Neutrophil (primary cell): ENCODE measurements at regions not wholly inside any gene's neighbourhood (a gene's known extent, or its start where the extent isn't known, plus 50 kb on each side); places are given as distances from the start of the nearest gene placed in this dataset.

Source experiments
- H3K27ac ChIP-seq: fragments of 200-600 bp; sonication (generic); 2 replicates; pipeline ENCODE4 v1.5.1; 2016; ENCODE audit warnings: mild to moderate bottlenecking, moderate library complexity
- H3K27me3 ChIP-seq: fragments of 200-600 bp; sonication (generic); 2 replicates; pipeline ENCODE4 v1.6.0; 2016; ENCODE audit warnings: mild to moderate bottlenecking
- H3K36me3 ChIP-seq: fragments of 200-600 bp; sonication (generic); 2 replicates; pipeline ENCODE4 v1.5.1; 2017
- H3K4me1 ChIP-seq, 2 experiments: fragments of 200-600 bp in 1 of 2; sonication (generic) in 1 of 2; 1 replicate in 1 of 2; 2 replicates in 1 of 2; pipeline versions ENCODE4 v1.5.1 to v1.6.1; 2013 to 2016; ENCODE audit warnings: low read depth in 1 of 2, low read length in 1 of 2, mild to moderate bottlenecking in 1 of 2, moderate library complexity in 1 of 2; ENCODE audit not compliant: control insufficient read depth in 1 of 2, insufficient read depth in 1 of 2
- H3K4me3 ChIP-seq, 2 experiments: fragments of 200-600 bp in 1 of 2; sonication (generic) in 1 of 2; 1 replicate in 1 of 2; 2 replicates in 1 of 2; pipeline ENCODE4 v1.5.1; 2013 to 2016; ENCODE audit warnings: low read depth in 1 of 2, low read length in 1 of 2, mild to moderate bottlenecking in 1 of 2, moderate library complexity in 1 of 2
- H3K9me3 ChIP-seq: fragments of 200-600 bp; sonication (generic); 2 replicates; pipeline ENCODE4 v1.5.1; 2016
- TF ChIP-seq, protein P1 (sequence below): fragments of 200-600 bp; sonication (generic); IDR thresholded peaks from 2 replicates; pipeline ENCODE4 v1.5.1; 2016; ENCODE audit warnings: antibody characterized with exemption

- TF ChIP-seq, protein P1, sequence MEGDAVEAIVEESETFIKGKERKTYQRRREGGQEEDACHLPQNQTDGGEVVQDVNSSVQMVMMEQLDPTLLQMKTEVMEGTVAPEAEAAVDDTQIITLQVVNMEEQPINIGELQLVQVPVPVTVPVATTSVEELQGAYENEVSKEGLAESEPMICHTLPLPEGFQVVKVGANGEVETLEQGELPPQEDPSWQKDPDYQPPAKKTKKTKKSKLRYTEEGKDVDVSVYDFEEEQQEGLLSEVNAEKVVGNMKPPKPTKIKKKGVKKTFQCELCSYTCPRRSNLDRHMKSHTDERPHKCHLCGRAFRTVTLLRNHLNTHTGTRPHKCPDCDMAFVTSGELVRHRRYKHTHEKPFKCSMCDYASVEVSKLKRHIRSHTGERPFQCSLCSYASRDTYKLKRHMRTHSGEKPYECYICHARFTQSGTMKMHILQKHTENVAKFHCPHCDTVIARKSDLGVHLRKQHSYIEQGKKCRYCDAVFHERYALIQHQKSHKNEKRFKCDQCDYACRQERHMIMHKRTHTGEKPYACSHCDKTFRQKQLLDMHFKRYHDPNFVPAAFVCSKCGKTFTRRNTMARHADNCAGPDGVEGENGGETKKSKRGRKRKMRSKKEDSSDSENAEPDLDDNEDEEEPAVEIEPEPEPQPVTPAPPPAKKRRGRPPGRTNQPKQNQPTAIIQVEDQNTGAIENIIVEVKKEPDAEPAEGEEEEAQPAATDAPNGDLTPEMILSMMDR = no peak
- no peaks in the 10 kb centered on the region for H3K9me3 ChIP-seq
- no peaks in the 10 kb centered on the region for H3K36me3 ChIP-seq
- H3K4me1 ChIP-seq = no peaks in the 10 kb centered on the region
- no peak overlapping the region for H3K4me3 ChIP-seq
- H3K27me3 ChIP-seq = no peaks in the 10 kb centered on the region
- H3K27ac ChIP-seq = no peak overlapping the region
These were observed 126.1 kb downstream of the TUSC7 start for GRCh38 chr3:116835658-116836057.

DNA sequence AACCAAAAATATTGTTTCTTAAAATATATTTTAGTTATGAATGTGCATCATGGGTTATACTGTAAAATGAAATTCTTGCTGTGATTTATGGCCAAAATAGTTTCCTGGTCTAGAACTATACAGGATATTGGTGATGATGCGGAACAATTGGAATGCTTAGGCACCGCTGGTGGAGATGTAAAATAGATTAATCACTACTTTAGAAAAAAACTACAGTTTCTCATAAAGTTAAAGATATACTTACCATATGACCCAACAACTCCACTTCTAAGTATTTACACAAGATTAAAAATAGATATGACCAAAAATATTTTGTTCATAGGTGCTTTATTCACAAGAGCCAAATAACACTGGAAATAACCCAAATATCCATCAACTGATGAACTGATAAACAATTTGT is 126.7 kb downstream of the TUSC7 start:
- Histone ChIP-seq H3K36me3 (no peaks in the 10 kb centered on the region), H3K27me3 (no peaks in the 10 kb centered on the region), H3K4me3 (no peak overlapping the region), H3K27ac (no peak overlapping the region), H3K9me3 (no peaks in the 10 kb centered on the region), H3K4me1 (no peaks in the 10 kb centered on the region)
- TF ChIP-seq, protein P1 = no peak

GRCh38 chr3:116837483-116837882 is 127.9 kb downstream of the TUSC7 start:
- H3K9me3 ChIP-seq = no peaks in the 10 kb centered on the region
- TF ChIP-seq, protein P1 = no peak

GRCh38 chr3:116841003-116841735 is 131.6 kb downstream of the TUSC7 start:
- H3K9me3 ChIP-seq = no peaks in the 10 kb centered on the region
- no peak overlapping the region for H3K27ac ChIP-seq
- H3K4me3 ChIP-seq = no peak overlapping the region
- H3K27me3 ChIP-seq = no peaks in the 10 kb centered on the region
- TF ChIP-seq, protein P1 = no peak
- H3K4me1 ChIP-seq = no peaks in the 10 kb centered on the region
- H3K36me3 ChIP-seq = no peaks in the 10 kb centered on the region

More at GRCh38 chr3:116837483-116837882, 127.9 kb downstream of the TUSC7 start:
- Histone ChIP-seq H3K36me3 (no peaks in the 10 kb centered on the region), H3K27me3 (no peaks in the 10 kb centered on the region), H3K4me3 (no peak overlapping the region), H3K4me1 (no peaks in the 10 kb centered on the region), H3K27ac (no peak overlapping the region)

GRCh38 chr3:116842254-116842957 is 132.8 kb downstream of the TUSC7 start:
- no peaks in the 10 kb centered on the region for H3K36me3 ChIP-seq
- no peaks in the 10 kb centered on the region for H3K27me3 ChIP-seq
- H3K4me3 ChIP-seq = no peak overlapping the region
- TF ChIP-seq, protein P1 = no peak
- H3K27ac ChIP-seq = no peak overlapping the region
- H3K4me1 ChIP-seq = no peaks in the 10 kb centered on the region
- no peaks in the 10 kb centered on the region for H3K9me3 ChIP-seq
